GM12878 (cell line): ENCODE measurements at regions not wholly inside any gene's neighbourhood (a gene's known extent, or its start where the extent isn't known, plus 50 kb on each side); places are given as distances from the start of the nearest gene placed in this dataset.

Experiments used
- ATAC-seq: fragments of 200-7000 bp; cut with Tn5 transposase; 3 replicates; pipeline ENCODE4 v1.9.1; 2020; ENCODE audit warnings: mild to moderate bottlenecking, moderate library complexity
- BruUV-seq: library from RNA; stranded (reverse); fragments of 400-500 nt; replicated peaks from 2 replicates; lab custom pipeline; 2021; lab: Mats Ljungman, UMichigan
- CTCF ChIA-PET: fragments of 300-600 bp; sonication (Branson Sonifier 250); formaldehyde crosslinking; extraction: SDS; loops from one replicate; lab custom pipeline; 2021; ENCODE audit warnings: inconsistent platforms; lab: Yijun Ruan, JAX
- POLR2A ChIA-PET: fragments of 350-600 bp; formaldehyde crosslinking; extraction: SDS; loops from one replicate; lab custom pipeline; 2021; ENCODE audit warnings: inconsistent platforms; lab: Charles Lee
- RAD21 ChIA-PET: fragments of 300-600 bp; sonication (Branson Sonifier 250); formaldehyde crosslinking; loops from one replicate; lab custom pipeline; 2023; ENCODE audit warnings: antibody characterized with exemption; ENCODE audit not compliant: unreplicated experiment; lab: Charles Lee
- SMC1A ChIA-PET: fragments of 300-600 bp; sonication (Branson Sonifier 250); formaldehyde crosslinking; loops from one replicate; lab custom pipeline; 2023; ENCODE audit not compliant: unreplicated experiment, uncharacterized antibody; lab: Charles Lee
- DNase-seq: peaks from one replicate; pipeline ENCODE4 v3.0.0-alpha.2; 2011; ENCODE audit warnings: low read depth, low spot score
- FAIRE-seq: peaks from 3 replicates; lab custom pipeline; 2011; peaks lifted over from hg19 to GRCh38; lab: Jason Lieb, UNC
- H2AFZ ChIP-seq: 2 replicates; pipeline ENCODE4 v1.6.0; 2011; ENCODE audit warnings: low read depth, low read length, control low read depth; ENCODE audit not compliant: control insufficient read depth
- H3K27ac ChIP-seq: 2 replicates; pipeline ENCODE4 v1.5.1; 2011; ENCODE audit warnings: control low read depth; ENCODE audit not compliant: control insufficient read depth, insufficient read depth
- H3K27me3 ChIP-seq, 2 experiments: replicated peaks in 1 of 2; 2 replicates each; pipeline versions ENCODE4 v1.6.0 to v1.6.1; 2011; ENCODE audit warnings: low read length in 1 of 2; ENCODE audit not compliant: control insufficient read depth in 2 of 2, insufficient read depth in 2 of 2
- H3K36me3 ChIP-seq, 2 experiments: 2 replicates each; pipeline ENCODE4 v1.5.1; 2011; ENCODE audit warnings: low read length in 1 of 2; ENCODE audit not compliant: control insufficient read depth in 2 of 2, insufficient read depth in 2 of 2
- H3K4me1 ChIP-seq: 2 replicates; pipeline ENCODE4 v1.6.1; 2011; ENCODE audit warnings: mild to moderate bottlenecking, low read length, moderate library complexity, mixed read lengths; ENCODE audit not compliant: control insufficient read depth, insufficient read depth
- H3K4me2 ChIP-seq: 2 replicates; pipeline ENCODE4 v1.6.0; 2011; ENCODE audit warnings: control low read depth; ENCODE audit not compliant: control insufficient read depth, insufficient read depth
- H3K4me3 ChIP-seq: fragments of 200-600 bp; sonication (generic); 2 replicates; pipeline ENCODE4 v1.5.1; 2016
- H3K79me2 ChIP-seq: 2 replicates; pipeline ENCODE4 v1.6.0; 2011; ENCODE audit warnings: low read length; ENCODE audit not compliant: control insufficient read depth, insufficient read depth
- H3K9ac ChIP-seq: 2 replicates; pipeline ENCODE4 v1.8.0; 2011; ENCODE audit warnings: low read length, control low read depth, mixed read lengths; ENCODE audit not compliant: control insufficient read depth, insufficient read depth
- H3K9me3 ChIP-seq: replicated peaks from 3 replicates; pipeline ENCODE4 v1.5.1; 2011; ENCODE audit warnings: mild to moderate bottlenecking, low read length; ENCODE audit not compliant: control insufficient read depth, insufficient read depth
- H4K20me1 ChIP-seq: 2 replicates; pipeline ENCODE4 v1.6.0; 2011; ENCODE audit not compliant: control insufficient read depth, insufficient read depth
- ATF7 ChIP-seq: fragments of 450-650 bp; IDR thresholded peaks from 2 replicates; pipeline ENCODE4 v1.6.1; 2016; ENCODE audit warnings: low read depth, mild to moderate bottlenecking
- BACH1 ChIP-seq: fragments of 450-650 bp; IDR thresholded peaks from 2 replicates; pipeline ENCODE4 v1.6.1; 2017; ENCODE audit warnings: mild to moderate bottlenecking, borderline replicate concordance
- BMI1 ChIP-seq: fragments of 450-650 bp; IDR thresholded peaks from 2 replicates; pipeline ENCODE4 v1.6.1; 2016; ENCODE audit warnings: mild to moderate bottlenecking, moderate library complexity, borderline replicate concordance
- EED ChIP-seq: sonication (generic); IDR thresholded peaks from 2 replicates; pipeline ENCODE4 v1.6.1; 2016; ENCODE audit warnings: antibody characterized with exemption, low read depth
- FOXK2 ChIP-seq: fragments of 450-650 bp; IDR thresholded peaks from 2 replicates; pipeline ENCODE4 v1.6.1; 2017; ENCODE audit warnings: mild to moderate bottlenecking, moderate library complexity
- JUND ChIP-seq: IDR thresholded peaks from 2 replicates; pipeline ENCODE4 v1.6.1; 2012; ENCODE audit warnings: low read depth, mild to moderate bottlenecking, low read length, improper control_type of control experiment, moderate library complexity
- MTA2 ChIP-seq: fragments of 450-650 bp; IDR thresholded peaks from 2 replicates; pipeline ENCODE4 v1.6.1; 2016; ENCODE audit warnings: low read depth, mild to moderate bottlenecking, moderate library complexity
- MXI1 ChIP-seq: fragments of 150-350 bp; IDR thresholded peaks from 2 replicates; pipeline ENCODE4 v1.6.1; 2011; ENCODE audit warnings: low read depth, mild to moderate bottlenecking, inconsistent platforms, low read length, improper control_type of control experiment
- NR2C2 ChIP-seq: IDR thresholded peaks from 2 replicates; pipeline ENCODE4 v1.6.1; 2011; ENCODE audit warnings: borderline replicate concordance, low read depth; ENCODE audit not compliant: control insufficient read depth, insufficient read length
- PRDM15 ChIP-seq: fragments of 450-650 bp; formaldehyde crosslinking; IDR thresholded peaks from 2 replicates; pipeline ENCODE4 v1.4.0; 2020; ENCODE audit warnings: mild to moderate bottlenecking, moderate library complexity
- RCOR1 ChIP-seq: conservative IDR thresholded peaks from 2 replicates; pipeline ENCODE4 v1.6.1; 2012; ENCODE audit warnings: low read depth, low read length, improper control_type of control experiment
- SREBF2 ChIP-seq: IDR thresholded peaks from 2 replicates; pipeline ENCODE4 v1.6.1; 2012; ENCODE audit warnings: mild to moderate bottlenecking, low read length
- SRF ChIP-seq, 2 experiments: IDR thresholded peaks; 2 replicates each; pipeline ENCODE4 v1.6.1; 2011; ENCODE audit warnings: low read depth in 2 of 2, low read length in 2 of 2, mild to moderate bottlenecking in 1 of 2, moderate library complexity in 1 of 2
- ZBED1 ChIP-seq: IDR thresholded peaks from 2 replicates; pipeline ENCODE4 v1.6.1; 2016; ENCODE audit warnings: borderline replicate concordance
- WGBS: methylation state at CpG from one replicate; pipeline ENCODE4 v1.1.6; 2016; ENCODE audit warnings: low lambda C conversion rate; ENCODE audit not compliant: insufficient replicate concordance, insufficient coverage; ENCODE audit errors: missing lambda C conversion rate; 5-methylcytosine and 5-hydroxymethylcytosine counted together
- in situ Hi-C: fragments of 300-500 bp; cut with MboI; formaldehyde crosslinking; loops from 9 replicates; pipeline ENCODE4 v1.14.3; 2018; ENCODE audit warnings: mixed read lengths
- intact Hi-C: fragments of 100-400 bp; cut with micrococcal nuclease; formaldehyde crosslinking; loops from one replicate; pipeline ENCODE4 v1.14.2; 2022; ENCODE audit not compliant: unreplicated experiment
- TF ChIP-seq, protein P1 (sequence below): fragments of 450-650 bp; IDR thresholded peaks from 2 replicates; pipeline ENCODE4 v1.6.1; 2017; ENCODE audit warnings: low read depth, mild to moderate bottlenecking, moderate library complexity
- TF ChIP-seq, protein P2 (sequence below): IDR thresholded peaks from 2 replicates; pipeline ENCODE4 v1.6.1; 2012; ENCODE audit warnings: mild to moderate bottlenecking, low read depth, low read length

DNA sequence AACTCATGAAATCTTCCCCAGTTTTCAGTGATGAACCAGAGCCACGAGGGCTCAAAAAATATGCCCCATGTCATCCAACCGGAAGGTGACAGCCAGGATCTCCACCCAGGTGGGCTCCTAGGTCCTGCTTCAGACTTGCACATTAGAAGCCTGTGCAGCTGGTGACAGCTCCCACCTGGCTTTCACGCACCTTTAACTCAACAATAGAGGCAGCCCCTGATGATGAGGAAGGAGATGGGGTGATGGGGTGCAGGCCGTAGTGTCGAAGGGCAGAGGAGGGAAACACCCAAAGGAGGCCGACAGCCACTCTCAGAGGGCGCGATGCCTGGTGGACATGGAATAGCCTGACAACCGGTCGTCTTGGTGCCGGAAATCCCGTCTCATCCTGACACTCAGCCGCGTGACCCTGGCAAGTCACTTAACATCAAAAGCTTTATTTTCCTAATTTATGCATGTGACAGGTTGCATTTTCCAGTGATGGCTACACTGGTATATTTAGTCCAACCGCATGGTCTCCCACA is 118.0 kb downstream of the SOX1 start (continued):
- TF ChIP-seq PRDM15, result no peak
- TF ChIP-seq, protein P1, sequence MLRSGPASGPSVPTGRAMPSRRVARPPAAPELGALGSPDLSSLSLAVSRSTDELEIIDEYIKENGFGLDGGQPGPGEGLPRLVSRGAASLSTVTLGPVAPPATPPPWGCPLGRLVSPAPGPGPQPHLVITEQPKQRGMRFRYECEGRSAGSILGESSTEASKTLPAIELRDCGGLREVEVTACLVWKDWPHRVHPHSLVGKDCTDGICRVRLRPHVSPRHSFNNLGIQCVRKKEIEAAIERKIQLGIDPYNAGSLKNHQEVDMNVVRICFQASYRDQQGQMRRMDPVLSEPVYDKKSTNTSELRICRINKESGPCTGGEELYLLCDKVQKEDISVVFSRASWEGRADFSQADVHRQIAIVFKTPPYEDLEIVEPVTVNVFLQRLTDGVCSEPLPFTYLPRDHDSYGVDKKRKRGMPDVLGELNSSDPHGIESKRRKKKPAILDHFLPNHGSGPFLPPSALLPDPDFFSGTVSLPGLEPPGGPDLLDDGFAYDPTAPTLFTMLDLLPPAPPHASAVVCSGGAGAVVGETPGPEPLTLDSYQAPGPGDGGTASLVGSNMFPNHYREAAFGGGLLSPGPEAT, result no peak
- no peak for TF ChIP-seq MTA2
- no peak for TF ChIP-seq NR2C2
- no peak for TF ChIP-seq BMI1
- TF ChIP-seq RCOR1, result no peak
- TF ChIP-seq EED, result no peak

DNA sequence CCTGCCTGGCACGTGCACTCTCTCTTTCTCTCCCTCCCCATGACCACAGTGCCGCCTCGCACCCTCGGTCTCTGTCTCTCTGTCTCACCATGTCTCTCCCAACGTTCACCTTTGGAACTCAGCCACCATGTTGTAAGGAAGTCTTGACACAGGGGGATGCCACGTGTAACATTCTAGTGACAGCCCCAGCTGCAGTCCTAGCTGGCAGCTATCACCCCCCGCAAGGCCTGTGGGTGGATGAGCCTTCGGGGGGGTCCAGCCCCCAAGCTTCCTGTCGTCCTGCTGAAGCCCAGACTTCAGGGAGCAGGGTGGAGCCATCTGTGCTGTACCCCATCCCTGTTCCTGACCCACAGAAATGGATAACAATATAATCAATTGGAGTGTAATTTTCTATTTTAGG is 118.5 kb downstream of the SOX1 start:
- no TSS peak for BruUV-seq
- H3K4me1 ChIP-seq, result no peaks in the 10 kb centered on the region
- H2AFZ ChIP-seq, result no peak overlapping the region
- no peak overlapping the region for H3K9ac ChIP-seq
- DNase-seq, result no peak
- intact Hi-C loops (no loop called here), in situ Hi-C loops (no loop called here)
- RAD21 ChIA-PET, result no interaction called here
- SMC1A ChIA-PET, result no interaction called here
- no peaks in the 10 kb centered on the region for H4K20me1 ChIP-seq
- H3K9me3 ChIP-seq, result no peaks in the 10 kb centered on the region; the same call in 2 of the 3 replicates
- H3K36me3 ChIP-seq, result no peaks in the 10 kb centered on the region
- no peaks in the 10 kb centered on the region for H3K79me2 ChIP-seq
- no peaks in the 10 kb centered on the region for H3K27me3 ChIP-seq
- no peak for ATAC-seq
- no peak overlapping the region for H3K27ac ChIP-seq
- FAIRE-seq, result no peak
- CTCF ChIA-PET, result no interaction called here
- H3K4me2 ChIP-seq, result no peak overlapping the region
- H3K4me3 ChIP-seq, result no peak overlapping the region
- 54% methylated on average over 9 of the region's 9 CpGs for WGBS
- POLR2A ChIA-PET, result no interaction called here
- TF ChIP-seq ATF7 (no peak), SRF (IDR thresholded peaks at IDR 0.05; ENCODE audit: low read depth in 2 of 2, low read length in 2 of 2) (no peak), BACH1 (no peak), JUND (no peak), NR2C2 (no peak), MXI1 (no peak), FOXK2 (no peak), SREBF2 (no peak), ZBED1 (no peak)
- TF ChIP-seq, protein P2, sequence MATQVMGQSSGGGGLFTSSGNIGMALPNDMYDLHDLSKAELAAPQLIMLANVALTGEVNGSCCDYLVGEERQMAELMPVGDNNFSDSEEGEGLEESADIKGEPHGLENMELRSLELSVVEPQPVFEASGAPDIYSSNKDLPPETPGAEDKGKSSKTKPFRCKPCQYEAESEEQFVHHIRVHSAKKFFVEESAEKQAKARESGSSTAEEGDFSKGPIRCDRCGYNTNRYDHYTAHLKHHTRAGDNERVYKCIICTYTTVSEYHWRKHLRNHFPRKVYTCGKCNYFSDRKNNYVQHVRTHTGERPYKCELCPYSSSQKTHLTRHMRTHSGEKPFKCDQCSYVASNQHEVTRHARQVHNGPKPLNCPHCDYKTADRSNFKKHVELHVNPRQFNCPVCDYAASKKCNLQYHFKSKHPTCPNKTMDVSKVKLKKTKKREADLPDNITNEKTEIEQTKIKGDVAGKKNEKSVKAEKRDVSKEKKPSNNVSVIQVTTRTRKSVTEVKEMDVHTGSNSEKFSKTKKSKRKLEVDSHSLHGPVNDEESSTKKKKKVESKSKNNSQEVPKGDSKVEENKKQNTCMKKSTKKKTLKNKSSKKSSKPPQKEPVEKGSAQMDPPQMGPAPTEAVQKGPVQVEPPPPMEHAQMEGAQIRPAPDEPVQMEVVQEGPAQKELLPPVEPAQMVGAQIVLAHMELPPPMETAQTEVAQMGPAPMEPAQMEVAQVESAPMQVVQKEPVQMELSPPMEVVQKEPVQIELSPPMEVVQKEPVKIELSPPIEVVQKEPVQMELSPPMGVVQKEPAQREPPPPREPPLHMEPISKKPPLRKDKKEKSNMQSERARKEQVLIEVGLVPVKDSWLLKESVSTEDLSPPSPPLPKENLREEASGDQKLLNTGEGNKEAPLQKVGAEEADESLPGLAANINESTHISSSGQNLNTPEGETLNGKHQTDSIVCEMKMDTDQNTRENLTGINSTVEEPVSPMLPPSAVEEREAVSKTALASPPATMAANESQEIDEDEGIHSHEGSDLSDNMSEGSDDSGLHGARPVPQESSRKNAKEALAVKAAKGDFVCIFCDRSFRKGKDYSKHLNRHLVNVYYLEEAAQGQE, result no peak
